Fibroblast of lung (primary cell): ENCODE measurements at regions not wholly inside any gene's neighbourhood (a gene's known extent, or its start where the extent isn't known, plus 50 kb on each side); places are given as distances from the start of the nearest gene placed in this dataset.

Experiments
- EZH2 ChIP-seq: IDR thresholded peaks from 2 replicates; pipeline ENCODE4 v1.5.1; 2012; ENCODE audit warnings: low read length, control low read depth, mild to moderate bottlenecking; ENCODE audit errors: missing control alignments
- TF ChIP-seq, protein P1 (sequence below), 2 donors: IDR thresholded peaks in 1 of 2; conservative IDR thresholded peaks in 1 of 2; 1 replicate in 1 of 2; 2 replicates in 1 of 2; pipeline ENCODE4 v1.5.1; 2011 to 2012; ENCODE audit warnings: low read length in 2 of 2, control low read depth in 1 of 2, inconsistent platforms in 1 of 2, low read depth in 1 of 2, mild to moderate bottlenecking in 1 of 2

DNA sequence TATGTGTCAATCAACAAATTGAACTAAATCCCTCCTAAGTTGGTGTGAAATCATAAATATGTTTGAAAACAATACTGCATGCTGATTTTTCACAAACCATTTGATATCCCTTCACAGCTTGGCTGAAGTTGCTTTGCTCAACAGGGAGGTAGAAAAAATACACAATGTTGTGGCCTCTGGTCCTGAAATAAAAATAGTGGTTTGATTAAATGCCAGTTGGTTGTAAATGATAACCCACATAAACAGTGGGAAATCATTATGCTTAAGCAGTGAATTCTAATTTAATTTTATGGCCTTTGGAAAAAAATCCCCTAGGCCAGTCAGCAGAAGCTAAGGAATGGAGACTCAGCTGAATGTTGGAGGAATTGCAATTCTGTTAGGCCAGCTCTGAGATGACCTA is 359.4 kb upstream of the CWC22 start:
- TF ChIP-seq, protein P1, sequence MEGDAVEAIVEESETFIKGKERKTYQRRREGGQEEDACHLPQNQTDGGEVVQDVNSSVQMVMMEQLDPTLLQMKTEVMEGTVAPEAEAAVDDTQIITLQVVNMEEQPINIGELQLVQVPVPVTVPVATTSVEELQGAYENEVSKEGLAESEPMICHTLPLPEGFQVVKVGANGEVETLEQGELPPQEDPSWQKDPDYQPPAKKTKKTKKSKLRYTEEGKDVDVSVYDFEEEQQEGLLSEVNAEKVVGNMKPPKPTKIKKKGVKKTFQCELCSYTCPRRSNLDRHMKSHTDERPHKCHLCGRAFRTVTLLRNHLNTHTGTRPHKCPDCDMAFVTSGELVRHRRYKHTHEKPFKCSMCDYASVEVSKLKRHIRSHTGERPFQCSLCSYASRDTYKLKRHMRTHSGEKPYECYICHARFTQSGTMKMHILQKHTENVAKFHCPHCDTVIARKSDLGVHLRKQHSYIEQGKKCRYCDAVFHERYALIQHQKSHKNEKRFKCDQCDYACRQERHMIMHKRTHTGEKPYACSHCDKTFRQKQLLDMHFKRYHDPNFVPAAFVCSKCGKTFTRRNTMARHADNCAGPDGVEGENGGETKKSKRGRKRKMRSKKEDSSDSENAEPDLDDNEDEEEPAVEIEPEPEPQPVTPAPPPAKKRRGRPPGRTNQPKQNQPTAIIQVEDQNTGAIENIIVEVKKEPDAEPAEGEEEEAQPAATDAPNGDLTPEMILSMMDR (conservative IDR thresholded peaks at IDR 0.05 in 1 of 2, IDR thresholded peaks at IDR 0.05 in 1 of 2; ENCODE audit: low read depth in 1 of 2, low read length in 2 of 2): no peak
- TF ChIP-seq EZH2: no peak
